OCI-LY1 (cell line): ENCODE measurements at regions not wholly inside any gene's neighbourhood (a gene's known extent, or its start where the extent isn't known, plus 50 kb on each side); places are given as distances from the start of the nearest gene placed in this dataset.

Source experiments
- EZH2 ChIP-seq: fragments of 200-600 bp; sonication (generic), shearing (Covaris generic); IDR thresholded peaks from 2 replicates; pipeline ENCODE4 v1.8.0; 2017; ENCODE audit warnings: borderline replicate concordance, mixed run types, mild to moderate bottlenecking, antibody characterized with exemption, low read length, moderate library complexity, mixed read lengths
- TF ChIP-seq, protein P1 (sequence below): fragments of 200-600 bp; sonication (generic), shearing (Covaris generic); IDR thresholded peaks from 2 replicates; pipeline ENCODE4 v1.5.1; 2017; ENCODE audit warnings: mild to moderate bottlenecking, antibody characterized with exemption, low read length, moderate library complexity, mixed read lengths

DNA sequence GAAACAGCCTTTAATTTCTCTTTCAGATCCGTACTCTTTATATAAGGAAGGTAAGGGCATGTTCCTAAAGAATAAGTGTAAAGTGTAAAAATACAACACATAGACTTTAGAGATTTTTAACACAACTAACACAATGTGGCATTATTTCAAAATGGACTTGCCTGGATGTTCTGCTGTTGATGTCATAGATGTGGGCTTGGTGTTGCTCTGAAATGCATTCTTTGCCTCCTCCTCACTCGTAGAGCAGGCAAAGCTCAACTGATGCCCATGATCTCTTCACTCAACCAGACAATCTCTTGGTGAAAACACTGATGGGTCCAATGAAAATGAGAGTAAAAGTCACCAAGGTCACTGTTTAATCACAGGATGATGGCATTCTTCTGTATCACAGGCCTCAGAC is 174.2 kb upstream of the TCERG1L start:
- TF ChIP-seq, protein P1, sequence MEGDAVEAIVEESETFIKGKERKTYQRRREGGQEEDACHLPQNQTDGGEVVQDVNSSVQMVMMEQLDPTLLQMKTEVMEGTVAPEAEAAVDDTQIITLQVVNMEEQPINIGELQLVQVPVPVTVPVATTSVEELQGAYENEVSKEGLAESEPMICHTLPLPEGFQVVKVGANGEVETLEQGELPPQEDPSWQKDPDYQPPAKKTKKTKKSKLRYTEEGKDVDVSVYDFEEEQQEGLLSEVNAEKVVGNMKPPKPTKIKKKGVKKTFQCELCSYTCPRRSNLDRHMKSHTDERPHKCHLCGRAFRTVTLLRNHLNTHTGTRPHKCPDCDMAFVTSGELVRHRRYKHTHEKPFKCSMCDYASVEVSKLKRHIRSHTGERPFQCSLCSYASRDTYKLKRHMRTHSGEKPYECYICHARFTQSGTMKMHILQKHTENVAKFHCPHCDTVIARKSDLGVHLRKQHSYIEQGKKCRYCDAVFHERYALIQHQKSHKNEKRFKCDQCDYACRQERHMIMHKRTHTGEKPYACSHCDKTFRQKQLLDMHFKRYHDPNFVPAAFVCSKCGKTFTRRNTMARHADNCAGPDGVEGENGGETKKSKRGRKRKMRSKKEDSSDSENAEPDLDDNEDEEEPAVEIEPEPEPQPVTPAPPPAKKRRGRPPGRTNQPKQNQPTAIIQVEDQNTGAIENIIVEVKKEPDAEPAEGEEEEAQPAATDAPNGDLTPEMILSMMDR = no peak
- TF ChIP-seq EZH2 = no peak
